ENCODE measurements at regions not wholly inside any gene's neighbourhood (a gene's known extent, or its start where the extent isn't known, plus 50 kb on each side); places are given as distances from the start of the nearest gene placed in this dataset.

DNA sequence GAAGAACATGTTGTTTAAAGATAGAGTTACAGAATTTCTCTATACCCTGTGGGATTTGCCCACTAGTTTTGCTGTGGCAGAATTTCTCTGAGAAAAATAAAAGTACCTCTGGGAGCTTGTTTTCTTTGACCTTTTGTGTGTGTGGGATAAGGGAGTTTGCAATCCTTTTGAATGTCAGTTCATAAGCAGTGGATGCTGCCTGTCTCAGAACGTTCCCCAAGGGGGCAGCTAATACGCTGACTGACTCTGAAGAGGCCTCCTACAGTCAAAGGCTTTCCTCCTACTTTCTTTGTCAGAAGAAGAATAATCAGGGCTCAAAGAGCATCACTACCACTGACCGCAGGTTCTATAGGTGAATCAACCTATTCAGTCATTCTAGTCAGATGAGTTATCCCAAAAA is 140.6 kb downstream of the AASDHPPT start:
- no peak overlapping the region for H3K27ac ChIP-seq (ENCODE audit: low read length)
- no peak overlapping the region for H3K4me2 ChIP-seq (ENCODE audit: low read depth, low read length, poor library complexity, severe bottlenecking)
- H3K4me3 ChIP-seq (ENCODE audit: low read length), result no peak overlapping the region
- H4K20me1 ChIP-seq (ENCODE audit: insufficient read depth, low read depth, low read length), result no peaks in the 10 kb centered on the region
- no peak overlapping the region for H2AFZ ChIP-seq (ENCODE audit: low read length)
- H3K36me3 ChIP-seq (ENCODE audit: insufficient read depth, low read length), result no peaks in the 10 kb centered on the region
- DNase-seq, result no peak
- no peaks in the 10 kb centered on the region for H3K4me1 ChIP-seq (ENCODE audit: low read length)
- peaks cover 9% of the 10 kb centered on the region for H3K9me3 ChIP-seq (ENCODE audit: low read length)
- no peak overlapping the region for H3K9ac ChIP-seq (ENCODE audit: low read length)
- no peaks in the 10 kb centered on the region for H3K79me2 ChIP-seq (ENCODE audit: low read length)
- no peaks in the 10 kb centered on the region for H3K9me2 ChIP-seq (replicated peaks; ENCODE audit: insufficient read depth, low read length)
- H3K27me3 ChIP-seq (ENCODE audit: low read length), result peaks cover 6% of the 10 kb centered on the region; the same call in 1 of the 2 replicates

DNA sequence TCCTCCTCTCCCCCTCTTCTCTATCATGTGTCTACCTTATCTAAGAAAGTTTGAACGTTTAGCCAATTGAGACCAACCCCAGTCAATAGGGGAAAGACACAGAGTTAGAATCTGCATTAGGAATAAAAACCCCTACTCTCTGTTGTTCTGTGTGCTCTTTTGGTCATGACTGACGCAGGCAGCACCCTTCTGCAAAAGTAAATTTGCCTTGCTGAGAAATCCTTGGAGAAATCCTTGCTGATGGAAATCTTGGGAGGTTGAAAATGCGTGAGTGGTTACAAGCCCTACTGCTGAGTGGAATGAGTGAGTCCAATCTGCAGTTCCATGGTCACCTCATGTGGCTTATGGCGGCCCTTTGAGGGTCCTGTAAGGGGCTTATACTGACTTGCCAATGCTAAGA is 145.2 kb downstream of the AASDHPPT start:
- H3K4me2 ChIP-seq (ENCODE audit: low read depth, low read length, poor library complexity, severe bottlenecking), result no peak overlapping the region
- H3K27me3 ChIP-seq (ENCODE audit: low read length), result peaks cover 6% of the 10 kb centered on the region; the same call in 1 of the 2 replicates
- peaks cover 14% of the 10 kb centered on the region for H3K9me3 ChIP-seq (ENCODE audit: low read length)

DNA sequence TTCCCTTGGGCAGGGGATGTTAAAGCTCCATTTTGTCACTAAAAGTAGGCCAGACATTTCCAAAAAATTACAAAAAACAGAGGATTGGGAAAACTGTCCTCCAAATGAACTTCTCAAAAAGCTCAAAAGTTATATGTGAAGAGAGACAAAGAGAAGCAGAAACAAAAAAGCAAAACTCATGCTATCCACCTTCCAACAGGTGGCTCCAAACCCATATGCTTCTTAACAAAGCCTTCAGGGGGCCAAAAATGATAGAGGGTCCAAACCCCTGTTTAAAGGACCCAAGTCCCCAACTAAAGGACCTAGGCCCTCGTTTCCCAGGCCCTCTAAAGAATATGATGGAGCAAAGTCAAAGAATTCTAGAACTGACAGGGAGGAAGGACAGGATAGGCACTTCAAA is 146.7 kb downstream of the AASDHPPT start:
- Histone ChIP-seq H3K27me3 (ENCODE audit: low read length) (peaks cover 6% of the 10 kb centered on the region; the same call in 1 of the 2 replicates), H2AFZ (ENCODE audit: low read length) (no peak overlapping the region), H4K20me1 (ENCODE audit: insufficient read depth, low read depth, low read length) (no peaks in the 10 kb centered on the region), H3K4me2 (ENCODE audit: low read depth, low read length, poor library complexity, severe bottlenecking) (no peak overlapping the region), H3K9me3 (ENCODE audit: low read length) (peaks cover 14% of the 10 kb centered on the region), H3K4me3 (ENCODE audit: low read length) (no peak overlapping the region), H3K9me2 (replicated peaks; ENCODE audit: insufficient read depth, low read length) (no peaks in the 10 kb centered on the region), H3K79me2 (ENCODE audit: low read length) (no peaks in the 10 kb centered on the region), H3K27ac (ENCODE audit: low read length) (no peak overlapping the region), H3K36me3 (ENCODE audit: insufficient read depth, low read length) (no peaks in the 10 kb centered on the region), H3K9ac (ENCODE audit: low read length) (no peak overlapping the region), H3K4me1 (ENCODE audit: low read length) (no peaks in the 10 kb centered on the region)
- peak; percentile 51 for DNase-seq

More for the DNA sequence above, 145.2 kb downstream of the AASDHPPT start:
- no peaks in the 10 kb centered on the region for H4K20me1 ChIP-seq (ENCODE audit: insufficient read depth, low read depth, low read length)
- no peak overlapping the region for H3K9ac ChIP-seq (ENCODE audit: low read length)
- H3K4me3 ChIP-seq (ENCODE audit: low read length), result no peak overlapping the region
- no peaks in the 10 kb centered on the region for H3K4me1 ChIP-seq (ENCODE audit: low read length)
- H3K79me2 ChIP-seq (ENCODE audit: low read length), result no peaks in the 10 kb centered on the region
- DNase-seq, result no peak
- H3K9me2 ChIP-seq (replicated peaks; ENCODE audit: insufficient read depth, low read length), result no peaks in the 10 kb centered on the region
- no peaks in the 10 kb centered on the region for H3K36me3 ChIP-seq (ENCODE audit: insufficient read depth, low read length)
- no peak overlapping the region for H3K27ac ChIP-seq (ENCODE audit: low read length)
- H2AFZ ChIP-seq (ENCODE audit: low read length), result no peak overlapping the region

DNA sequence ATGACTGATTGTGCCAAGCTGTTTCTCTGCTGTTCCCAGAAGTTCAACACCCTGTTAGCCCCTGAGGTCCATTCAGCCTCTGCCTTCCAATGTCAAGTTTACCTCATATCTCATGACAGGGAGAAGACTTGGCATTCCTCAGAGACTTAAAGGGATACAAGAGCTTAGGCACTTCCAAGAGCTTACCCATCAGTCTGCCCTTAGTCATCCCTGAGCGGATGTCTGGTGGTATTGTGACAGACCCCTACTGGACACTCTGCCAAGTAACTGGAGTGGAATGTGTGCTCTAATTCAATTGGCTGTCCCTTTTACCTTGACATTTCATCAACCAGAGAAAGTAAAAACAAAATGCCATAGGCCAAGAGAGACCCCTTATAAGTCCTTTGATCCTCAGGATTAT is 151.5 kb downstream of the AASDHPPT start:
- Histone ChIP-seq H3K9me2 (replicated peaks; ENCODE audit: insufficient read depth, low read length) (no peaks in the 10 kb centered on the region), H3K4me2 (ENCODE audit: low read depth, low read length, poor library complexity, severe bottlenecking) (no peak overlapping the region), H4K20me1 (ENCODE audit: insufficient read depth, low read depth, low read length) (no peaks in the 10 kb centered on the region), H3K9me3 (ENCODE audit: low read length) (0 out of 2 replicates have a peak, but pooled peaks cover 8% of the 10 kb centered on the region), H3K79me2 (ENCODE audit: low read length) (no peaks in the 10 kb centered on the region), H3K9ac (ENCODE audit: low read length) (no peak overlapping the region), H2AFZ (ENCODE audit: low read length) (no peak overlapping the region), H3K27me3 (ENCODE audit: low read length) (no peaks in the 10 kb centered on the region; the same call in 1 of the 2 replicates), H3K4me3 (ENCODE audit: low read length) (no peak overlapping the region), H3K27ac (ENCODE audit: low read length) (no peak overlapping the region), H3K4me1 (ENCODE audit: low read length) (no peaks in the 10 kb centered on the region), H3K36me3 (ENCODE audit: insufficient read depth, low read length) (no peaks in the 10 kb centered on the region)
- DNase-seq, result no peak

GRCh38 chr11:106231591-106231990 is 154.1 kb downstream of the AASDHPPT start:
- H3K4me1 ChIP-seq (ENCODE audit: low read length), result no peaks in the 10 kb centered on the region
- no peaks in the 10 kb centered on the region; the same call in 1 of the 2 replicates for H3K27me3 ChIP-seq (ENCODE audit: low read length)
- H3K9me3 ChIP-seq (ENCODE audit: low read length), result 0 out of 2 replicates have a peak, but pooled peaks cover 8% of the 10 kb centered on the region
- no peaks in the 10 kb centered on the region for H4K20me1 ChIP-seq (ENCODE audit: insufficient read depth, low read depth, low read length)
- no peak overlapping the region for H3K4me2 ChIP-seq (ENCODE audit: low read depth, low read length, poor library complexity, severe bottlenecking)
- H3K36me3 ChIP-seq (ENCODE audit: insufficient read depth, low read length), result no peaks in the 10 kb centered on the region
- H3K79me2 ChIP-seq (ENCODE audit: low read length), result no peaks in the 10 kb centered on the region
- no peak overlapping the region for H3K9ac ChIP-seq (ENCODE audit: low read length)
- H3K27ac ChIP-seq (ENCODE audit: low read length), result no peak overlapping the region
- no peak for DNase-seq
- H3K9me2 ChIP-seq (replicated peaks; ENCODE audit: insufficient read depth, low read length), result no peaks in the 10 kb centered on the region
- no peak overlapping the region for H2AFZ ChIP-seq (ENCODE audit: low read length)
- H3K4me3 ChIP-seq (ENCODE audit: low read length), result no peak overlapping the region

GRCh38 chr11:106233191-106233590 is 155.7 kb downstream of the AASDHPPT start:
- no peak overlapping the region for H2AFZ ChIP-seq (ENCODE audit: low read length)
- H3K4me1 ChIP-seq (ENCODE audit: low read length), result no peaks in the 10 kb centered on the region

DNA sequence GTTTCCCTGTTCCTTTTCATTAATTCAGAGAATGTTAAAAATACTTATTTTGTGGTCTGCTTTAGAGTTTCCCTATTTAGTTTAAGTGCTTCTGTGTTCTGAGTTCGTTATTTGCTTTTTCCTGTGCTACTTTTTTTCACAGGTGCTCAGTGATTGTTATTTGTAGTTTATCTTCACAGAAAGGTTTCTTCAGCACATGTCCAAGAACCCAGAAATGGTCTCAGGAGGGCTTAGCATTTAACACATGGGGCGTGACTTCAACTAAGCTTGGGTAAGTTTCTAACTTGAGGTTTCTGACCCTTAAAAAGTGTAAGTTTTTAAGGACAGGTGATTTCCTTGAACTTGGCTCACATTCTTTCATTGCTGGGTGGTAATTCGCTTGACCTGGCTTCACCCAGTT is 157.3 kb downstream of the AASDHPPT start:
- Histone ChIP-seq H3K4me3 (ENCODE audit: low read length) (no peak overlapping the region), H3K4me2 (ENCODE audit: low read depth, low read length, poor library complexity, severe bottlenecking) (no peak overlapping the region), H4K20me1 (ENCODE audit: insufficient read depth, low read depth, low read length) (no peaks in the 10 kb centered on the region), H2AFZ (ENCODE audit: low read length) (no peak overlapping the region), H3K27ac (ENCODE audit: low read length) (no peak overlapping the region), H3K9me2 (replicated peaks; ENCODE audit: insufficient read depth, low read length) (no peaks in the 10 kb centered on the region), H3K27me3 (ENCODE audit: low read length) (no peaks in the 10 kb centered on the region), H3K79me2 (ENCODE audit: low read length) (no peaks in the 10 kb centered on the region), H3K36me3 (ENCODE audit: insufficient read depth, low read length) (no peaks in the 10 kb centered on the region), H3K4me1 (ENCODE audit: low read length) (no peaks in the 10 kb centered on the region), H3K9me3 (ENCODE audit: low read length) (0 out of 2 replicates have a peak, but pooled peaks cover 8% of the 10 kb centered on the region), H3K9ac (ENCODE audit: low read length) (no peak overlapping the region)
- DNase-seq, result no peak

More at GRCh38 chr11:106233191-106233590, 155.7 kb downstream of the AASDHPPT start:
- H3K79me2 ChIP-seq (ENCODE audit: low read length), result no peaks in the 10 kb centered on the region
- no peak overlapping the region for H3K4me2 ChIP-seq (ENCODE audit: low read depth, low read length, poor library complexity, severe bottlenecking)
- no peak overlapping the region for H3K4me3 ChIP-seq (ENCODE audit: low read length)
- H3K27me3 ChIP-seq (ENCODE audit: low read length), result no peaks in the 10 kb centered on the region; the same call in 1 of the 2 replicates
- H3K9me2 ChIP-seq (replicated peaks; ENCODE audit: insufficient read depth, low read length), result no peaks in the 10 kb centered on the region
- 0 out of 2 replicates have a peak, but pooled peaks cover 8% of the 10 kb centered on the region for H3K9me3 ChIP-seq (ENCODE audit: low read length)
- H4K20me1 ChIP-seq (ENCODE audit: insufficient read depth, low read depth, low read length), result no peaks in the 10 kb centered on the region
- no peaks in the 10 kb centered on the region for H3K36me3 ChIP-seq (ENCODE audit: insufficient read depth, low read length)
- DNase-seq, result no peak
- no peak overlapping the region for H3K27ac ChIP-seq (ENCODE audit: low read length)
- no peak overlapping the region for H3K9ac ChIP-seq (ENCODE audit: low read length)

DNA sequence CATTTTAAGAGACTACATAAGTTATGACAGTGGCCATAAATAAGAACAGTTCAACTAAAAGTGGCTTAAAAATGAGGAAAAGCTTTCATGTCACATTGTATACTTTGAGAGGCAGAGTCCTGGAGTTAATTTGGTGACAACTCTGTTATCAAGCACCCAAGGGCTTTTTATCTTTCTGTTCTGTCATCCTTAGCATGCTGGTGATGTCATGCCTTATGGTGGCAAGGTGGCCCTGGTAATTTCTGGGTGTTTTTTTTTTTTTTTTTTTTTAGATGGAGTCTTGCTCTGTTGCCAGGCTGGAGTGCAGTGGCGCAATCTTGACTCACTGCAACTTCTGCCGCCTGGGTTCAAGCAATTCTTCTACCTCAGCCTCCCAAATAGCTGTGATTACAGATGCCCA is 158.8 kb downstream of the AASDHPPT start:
- Histone ChIP-seq H3K4me1 (ENCODE audit: low read length) (no peaks in the 10 kb centered on the region), H3K4me2 (ENCODE audit: low read depth, low read length, poor library complexity, severe bottlenecking) (no peak overlapping the region), H3K27ac (ENCODE audit: low read length) (no peak overlapping the region), H2AFZ (ENCODE audit: low read length) (no peak overlapping the region), H4K20me1 (ENCODE audit: insufficient read depth, low read depth, low read length) (no peaks in the 10 kb centered on the region), H3K4me3 (ENCODE audit: low read length) (no peak overlapping the region), H3K36me3 (ENCODE audit: insufficient read depth, low read length) (no peaks in the 10 kb centered on the region), H3K9me3 (ENCODE audit: low read length) (no peaks in the 10 kb centered on the region), H3K9me2 (replicated peaks; ENCODE audit: insufficient read depth, low read length) (no peaks in the 10 kb centered on the region), H3K79me2 (ENCODE audit: low read length) (no peaks in the 10 kb centered on the region), H3K27me3 (ENCODE audit: low read length) (no peaks in the 10 kb centered on the region), H3K9ac (ENCODE audit: low read length) (no peak overlapping the region)
- no peak for DNase-seq
